ENCODE measurements at regions not wholly inside any gene's neighbourhood (a gene's known extent, or its start where the extent isn't known, plus 50 kb on each side); places are given as distances from the start of the nearest gene placed in this dataset.

GRCh38 chr3:107220538-107220937 is 156.7 kb upstream of the CCDC54 start:
- TF ChIP-seq CTCF (IDR thresholded peaks at IDR 0.05): no peak
- no peak for TF ChIP-seq POLR2A (IDR thresholded peaks at IDR 0.05; ENCODE audit: low read depth)
- TF ChIP-seq EP300 (IDR thresholded peaks at IDR 0.05): no peak

All from esophagus muscularis mucosa (tissue), 4 donors.